Coronary artery (tissue), 2 donors: ENCODE measurements at regions not wholly inside any gene's neighbourhood (a gene's known extent, or its start where the extent isn't known, plus 50 kb on each side); places are given as distances from the start of the nearest gene placed in this dataset.

Source experiments
- DNase-seq: peaks from one replicate; pipeline ENCODE4 v3.0.0-alpha.2; 2017; ENCODE audit warnings: low spot score
- H3K27ac ChIP-seq, 2 donors: fragments of 200-600 bp; sonication (generic); one replicate each; pipeline ENCODE4 v1.5.1; 2016 to 2019
- H3K4me3 ChIP-seq: fragments of 200-600 bp; sonication (generic); 2 replicates; pipeline ENCODE4 v1.5.1; 2016; ENCODE audit warnings: mild to moderate bottlenecking, moderate library complexity
- TF ChIP-seq, protein P1 (sequence below): fragments of 200-600 bp; sonication (generic); IDR thresholded peaks from one replicate; pipeline ENCODE4 v1.5.1; 2019; ENCODE audit warnings: antibody characterized with exemption

GRCh38 chr4:1477045-1477840, 71.0 kb upstream of the NKX1-1 start:
- no peak for DNase-seq
- Histone ChIP-seq H3K27ac (no peak overlapping the region), H3K4me3 (no peak overlapping the region)
- TF ChIP-seq, protein P1, sequence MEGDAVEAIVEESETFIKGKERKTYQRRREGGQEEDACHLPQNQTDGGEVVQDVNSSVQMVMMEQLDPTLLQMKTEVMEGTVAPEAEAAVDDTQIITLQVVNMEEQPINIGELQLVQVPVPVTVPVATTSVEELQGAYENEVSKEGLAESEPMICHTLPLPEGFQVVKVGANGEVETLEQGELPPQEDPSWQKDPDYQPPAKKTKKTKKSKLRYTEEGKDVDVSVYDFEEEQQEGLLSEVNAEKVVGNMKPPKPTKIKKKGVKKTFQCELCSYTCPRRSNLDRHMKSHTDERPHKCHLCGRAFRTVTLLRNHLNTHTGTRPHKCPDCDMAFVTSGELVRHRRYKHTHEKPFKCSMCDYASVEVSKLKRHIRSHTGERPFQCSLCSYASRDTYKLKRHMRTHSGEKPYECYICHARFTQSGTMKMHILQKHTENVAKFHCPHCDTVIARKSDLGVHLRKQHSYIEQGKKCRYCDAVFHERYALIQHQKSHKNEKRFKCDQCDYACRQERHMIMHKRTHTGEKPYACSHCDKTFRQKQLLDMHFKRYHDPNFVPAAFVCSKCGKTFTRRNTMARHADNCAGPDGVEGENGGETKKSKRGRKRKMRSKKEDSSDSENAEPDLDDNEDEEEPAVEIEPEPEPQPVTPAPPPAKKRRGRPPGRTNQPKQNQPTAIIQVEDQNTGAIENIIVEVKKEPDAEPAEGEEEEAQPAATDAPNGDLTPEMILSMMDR: no peak

DNA sequence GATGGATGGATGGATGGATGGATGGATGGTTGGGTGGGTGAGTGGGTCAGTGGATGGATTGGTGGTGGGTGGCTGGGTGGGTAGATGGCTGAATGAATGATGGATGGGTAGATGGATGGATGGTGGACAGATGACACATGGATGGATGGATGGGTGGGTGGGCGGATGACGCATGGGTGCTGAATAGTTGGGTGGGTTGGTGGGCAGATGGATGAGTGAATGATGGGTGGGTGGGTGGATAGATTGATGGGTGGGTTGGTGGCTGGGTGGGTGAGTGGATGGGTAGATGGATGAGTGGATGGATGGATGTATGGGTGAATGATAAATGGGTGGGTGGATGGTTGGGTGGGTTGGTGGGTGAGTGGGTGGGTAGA, 69.9 kb upstream of the NKX1-1 start:
- Histone ChIP-seq H3K27ac (no peak overlapping the region), H3K4me3 (no peak overlapping the region)
- TF ChIP-seq, protein P1: no peak
- DNase-seq: no peak

GRCh38 chr4:1475277-1476139, 69.3 kb upstream of the NKX1-1 start:
- DNase-seq: no peak
- no peak overlapping the region for H3K27ac ChIP-seq
- H3K4me3 ChIP-seq: no peak overlapping the region
- TF ChIP-seq, protein P1: no peak

- no peak overlapping the region for H3K27ac ChIP-seq
- no peak for DNase-seq
These were observed 68.2 kb upstream of the NKX1-1 start for GRCh38 chr4:1474126-1475090.

GRCh38 chr4:1473718-1474117, 67.5 kb upstream of the NKX1-1 start:
- Histone ChIP-seq H3K27ac (no peak overlapping the region), H3K4me3 (no peak overlapping the region)
- TF ChIP-seq, protein P1: no peak
- no peak for DNase-seq

More at GRCh38 chr4:1474126-1475090, 68.2 kb upstream of the NKX1-1 start:
- TF ChIP-seq, protein P1: no peak
- no peak overlapping the region for H3K4me3 ChIP-seq

GRCh38 chr4:1472911-1473518, 66.8 kb upstream of the NKX1-1 start:
- TF ChIP-seq, protein P1: no peak
- no peak for DNase-seq
- H3K27ac ChIP-seq: no peak overlapping the region

More at GRCh38 chr4:1472911-1473518, 66.8 kb upstream of the NKX1-1 start:
- H3K4me3 ChIP-seq: no peak overlapping the region
